UCSD-AML1 (cell line): ENCODE measurements at regions not wholly inside any gene's neighbourhood (a gene's known extent, or its start where the extent isn't known, plus 50 kb on each side); places are given as distances from the start of the nearest gene placed in this dataset.

ENCODE experiments used
- DNase-seq: peaks from one replicate; lab custom pipeline; 2025; ENCODE audit not compliant: unreplicated experiment; lab: John Stamatoyannopoulos, UW

DNA sequence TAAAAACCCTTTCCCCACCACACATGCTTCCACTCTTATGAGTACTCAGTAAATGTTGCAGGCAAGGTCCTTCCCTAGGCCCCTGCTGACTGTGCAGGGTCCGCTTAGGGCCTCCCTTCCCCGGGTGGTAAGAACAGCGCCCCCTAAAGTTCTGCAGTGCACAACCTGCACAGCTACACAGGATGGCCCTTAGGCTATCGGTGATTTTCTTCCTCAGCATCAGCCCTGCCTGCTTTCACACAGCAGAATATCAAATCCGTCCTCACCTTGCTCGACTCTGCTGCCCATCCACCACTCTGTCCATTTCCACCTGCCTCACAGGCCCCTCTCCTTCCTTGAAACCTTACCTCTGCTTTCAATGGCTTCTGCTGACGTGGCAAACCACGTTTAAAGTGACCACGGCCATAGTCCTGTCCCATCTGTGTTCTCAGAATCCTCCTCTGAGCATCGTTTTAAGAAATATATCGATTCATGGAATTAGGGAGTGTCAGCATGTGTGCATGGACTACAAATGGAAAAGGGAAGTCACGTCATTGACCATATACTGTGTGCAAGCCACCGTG is 51.4 kb upstream of the TMEM132E start:
- no peak for DNase-seq

GRCh38 chr17:34527136-34527907 is 52.1 kb upstream of the TMEM132E start:
- no peak for DNase-seq

- no peak for DNase-seq
Measured at GRCh38 chr17:34525651-34526050, 53.7 kb upstream of the TMEM132E start.

DNA sequence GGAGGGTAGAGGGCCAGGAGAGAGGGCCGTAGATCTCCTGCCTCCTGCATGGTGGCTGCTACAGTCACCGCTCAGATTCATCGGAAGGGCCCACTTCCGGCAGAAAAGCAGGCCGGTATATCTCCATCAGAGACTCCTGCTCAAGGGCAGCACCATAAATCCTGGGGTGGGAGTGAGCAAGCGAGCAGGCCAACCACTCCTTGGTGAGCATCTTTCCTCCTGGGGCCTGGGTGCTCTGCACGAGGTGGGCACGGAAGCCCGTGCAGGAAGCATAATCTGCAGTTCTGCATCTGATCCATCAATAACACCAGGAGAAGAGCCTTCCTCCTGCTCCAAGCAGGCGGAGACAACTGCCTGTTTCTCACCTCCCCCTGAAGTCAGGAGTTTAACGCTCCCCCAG is 57.4 kb upstream of the TMEM132E start:
- no peak for DNase-seq

DNA sequence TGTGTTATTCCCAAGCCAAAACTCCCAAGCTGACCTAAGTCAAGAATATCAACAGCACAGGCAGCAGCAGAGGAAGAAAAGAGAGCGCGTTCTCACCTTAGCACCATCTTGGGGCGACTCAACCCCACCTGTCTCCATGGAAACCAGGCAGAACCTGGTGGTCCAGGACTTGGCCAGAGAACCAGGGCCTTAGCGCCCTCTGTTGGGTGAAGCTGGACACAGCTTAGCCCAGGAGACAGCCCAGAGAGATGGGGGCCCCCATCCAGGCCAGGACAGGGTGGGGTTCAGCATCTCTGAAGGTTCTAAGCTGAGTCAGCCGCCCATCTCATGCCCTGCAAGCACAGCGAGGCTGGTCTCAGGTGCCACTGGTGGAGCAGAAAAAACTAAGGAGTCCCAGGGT is 60.1 kb upstream of the TMEM132E start:
- DNase-seq, result no peak

- no peak for DNase-seq
Measured at GRCh38 chr17:34517406-34517805, 62.0 kb upstream of the TMEM132E start.

- no peak for DNase-seq
Measured at GRCh38 chr17:34511931-34512330, 67.5 kb upstream of the TMEM132E start.

DNA sequence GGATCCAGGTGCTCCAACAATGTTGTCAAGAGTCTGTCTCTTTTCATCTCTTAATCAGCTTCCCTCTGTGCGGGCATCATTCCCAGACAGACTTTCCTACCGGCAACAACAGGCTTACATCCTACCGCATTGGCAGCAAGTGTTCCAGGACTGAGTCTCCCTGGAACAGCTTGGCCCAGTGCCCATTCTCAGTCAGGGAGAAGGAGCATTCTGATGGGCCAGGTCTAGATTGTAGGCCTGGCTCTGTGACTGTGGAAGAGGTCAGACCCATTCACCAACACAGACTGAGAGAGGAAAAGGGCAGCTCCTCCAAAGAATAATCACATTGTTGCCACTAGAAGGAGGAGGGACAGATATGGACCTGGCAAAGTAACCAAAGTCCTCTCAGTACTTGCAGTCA is 68.1 kb upstream of the TMEM132E start:
- no peak for DNase-seq

- DNase-seq, result no peak
Measured at GRCh38 chr17:34504814-34505484, 74.4 kb upstream of the TMEM132E start.

DNA sequence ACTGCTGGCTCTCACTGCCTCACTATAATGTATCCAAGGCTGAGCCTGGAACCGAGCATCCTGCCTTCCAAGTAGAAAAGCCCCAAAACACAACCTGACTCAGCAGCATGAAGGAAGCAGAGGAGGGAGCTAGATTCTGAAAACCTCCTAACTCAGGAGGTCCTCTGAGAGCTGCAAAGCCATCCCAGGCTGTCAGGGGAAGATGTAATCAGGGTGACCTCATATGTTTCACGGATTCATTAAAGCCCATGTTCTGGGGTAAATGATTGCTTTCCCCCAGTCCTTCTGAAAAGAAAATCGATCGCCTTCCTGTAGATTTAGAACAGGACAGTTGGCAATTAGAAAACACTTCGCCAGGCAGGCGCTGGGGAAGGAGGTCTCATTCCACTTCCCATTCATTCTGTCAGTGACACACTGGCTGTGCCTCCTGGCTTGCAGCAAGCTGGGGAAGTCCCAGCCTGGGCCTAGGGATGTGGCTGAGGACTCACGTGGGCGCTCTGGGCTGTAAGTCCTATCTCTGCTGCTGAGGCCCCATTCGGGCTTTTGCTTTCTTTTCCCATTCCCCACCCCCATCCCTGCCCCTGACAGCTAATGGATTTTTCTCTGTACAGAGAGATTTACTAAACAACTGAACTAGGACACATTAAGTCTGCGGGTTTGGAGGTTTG is 75.7 kb upstream of the TMEM132E start:
- peak; percentile 26 for DNase-seq

GRCh38 chr17:34502426-34502825 is 77.0 kb upstream of the TMEM132E start:
- no peak for DNase-seq

GRCh38 chr17:34499576-34499975 is 79.8 kb upstream of the TMEM132E start:
- DNase-seq, result no peak

GRCh38 chr17:34493917-34494316 is 85.5 kb upstream of the TMEM132E start:
- no peak for DNase-seq

DNA sequence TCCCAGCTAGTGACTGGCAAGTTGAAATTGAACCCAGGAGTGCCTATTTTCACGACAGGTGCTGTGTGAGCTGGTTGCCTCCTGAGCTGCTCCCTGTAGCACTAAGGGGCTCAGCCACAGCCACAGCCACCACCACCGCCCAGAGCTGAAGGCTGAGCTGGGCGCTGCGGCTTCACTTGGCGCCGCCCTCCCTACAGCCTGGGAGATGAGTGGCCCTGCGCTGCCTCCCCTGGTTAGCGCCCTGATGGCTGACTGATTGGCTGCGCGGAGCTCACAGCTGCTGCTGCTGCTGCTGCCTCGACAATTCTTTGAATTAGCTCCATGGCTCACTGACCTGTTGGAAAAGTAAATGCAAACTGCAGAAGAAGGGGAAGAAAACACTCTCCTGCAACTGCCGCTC is 91.8 kb upstream of the TMEM132E start:
- DNase-seq, result no peak

- no peak for DNase-seq
Measured at GRCh38 chr17:34486761-34487160, 92.6 kb upstream of the TMEM132E start.

- DNase-seq, result no peak
Measured at GRCh38 chr17:34485999-34486398, 93.4 kb upstream of the TMEM132E start.

DNA sequence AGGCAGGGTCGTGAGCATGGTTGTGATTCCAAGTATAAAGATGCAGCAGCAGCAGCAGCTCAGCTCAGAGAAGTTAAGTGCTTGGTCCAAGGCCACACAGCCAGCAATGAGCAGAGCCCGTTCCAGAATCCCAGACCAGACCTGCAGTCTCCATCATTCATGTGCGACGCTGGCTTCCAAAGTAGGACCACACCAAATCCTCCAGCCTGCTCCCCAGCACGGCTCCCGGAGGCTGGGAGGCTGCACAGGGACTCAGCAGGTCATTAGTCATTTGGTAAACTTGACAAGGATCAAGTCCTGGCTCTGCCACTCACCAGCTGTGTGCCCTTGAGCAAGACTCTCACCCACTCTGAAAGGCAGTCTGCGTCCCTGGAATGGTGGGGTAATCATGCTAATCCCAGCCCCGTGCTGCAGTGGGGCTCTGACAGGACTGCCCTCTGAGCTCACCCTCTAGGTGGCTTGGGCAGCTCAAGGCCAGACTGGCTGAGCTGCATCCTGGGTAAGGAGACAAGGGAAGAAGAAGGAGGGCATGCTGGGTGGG is 95.1 kb upstream of the TMEM132E start:
- DNase-seq, result no peak

DNA sequence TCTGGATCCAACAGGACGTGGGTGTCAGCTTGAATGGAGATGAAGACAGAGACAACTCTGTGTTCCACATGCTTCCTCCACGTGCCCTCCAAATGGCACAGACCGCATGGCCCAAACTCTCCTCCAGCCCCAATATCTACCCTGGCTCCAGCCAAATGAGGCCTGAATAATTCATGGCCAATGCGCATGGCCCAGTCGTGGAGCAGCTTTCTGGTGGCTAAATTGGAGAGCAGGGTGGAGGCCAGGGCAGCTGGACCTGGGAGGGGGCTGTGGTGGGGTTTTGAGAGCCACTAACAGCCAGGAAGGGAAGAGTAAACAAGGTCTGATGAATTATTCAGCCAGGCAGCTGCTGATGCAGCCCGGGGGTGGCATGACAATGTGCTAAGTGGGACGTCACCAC is 96.7 kb upstream of the TMEM132E start:
- DNase-seq, result no peak

DNA sequence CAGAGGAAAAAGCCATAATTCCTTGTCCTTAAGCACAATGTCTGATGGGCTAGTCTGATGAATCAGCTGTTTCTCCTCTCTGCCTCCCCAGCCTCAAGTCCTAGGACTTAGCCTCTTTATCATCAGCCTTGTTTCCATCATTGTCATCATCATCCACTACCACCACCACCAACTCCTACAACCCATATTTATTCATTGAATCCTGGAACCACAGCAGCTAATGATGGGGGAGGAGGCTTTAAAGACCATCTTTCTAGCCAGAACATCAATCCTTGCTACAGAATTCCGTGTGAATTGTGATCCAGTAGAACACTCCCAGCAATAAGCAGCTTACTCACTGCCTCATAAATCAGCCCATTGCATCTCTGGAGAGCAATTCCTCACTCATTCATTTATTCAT is 97.6 kb upstream of the TMEM132E start:
- DNase-seq, result no peak

GRCh38 chr17:34479371-34479770 is 100.0 kb upstream of the TMEM132E start:
- no peak for DNase-seq

DNA sequence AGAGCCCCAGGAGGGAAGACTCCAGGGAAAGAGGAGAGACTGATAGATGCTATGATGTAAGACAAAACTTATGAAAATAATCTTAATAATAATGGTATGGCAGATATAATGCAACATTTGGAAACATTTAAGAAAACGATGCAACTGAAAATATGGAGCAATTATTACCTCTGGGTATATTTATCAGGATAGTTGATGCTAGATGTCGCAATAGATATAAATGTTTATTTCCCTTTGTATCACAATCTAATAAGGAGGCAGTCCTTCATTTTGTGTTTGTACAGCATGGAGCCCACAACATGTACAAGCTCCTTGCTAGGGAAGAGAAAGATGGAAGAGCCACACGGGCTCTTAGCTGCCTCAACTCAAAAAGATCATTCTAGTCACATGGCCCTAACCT is 101.1 kb upstream of the TMEM132E start:
- no peak for DNase-seq

- no peak for DNase-seq
Measured at GRCh38 chr17:34475296-34475695, 104.1 kb upstream of the TMEM132E start.
